NB4 (cell line): ENCODE measurements at regions not wholly inside any gene's neighbourhood (a gene's known extent, or its start where the extent isn't known, plus 50 kb on each side); places are given as distances from the start of the nearest gene placed in this dataset.

ENCODE experiments used
- DNase-seq: peaks from one replicate; pipeline ENCODE4 v3.0.0; 2010; ENCODE audit warnings: low read depth
- H3K4me3 ChIP-seq: one replicate; pipeline ENCODE4 v1.5.1; 2011; ENCODE audit warnings: mild to moderate bottlenecking, low read depth, low read length, moderate library complexity
- MYC ChIP-seq: IDR thresholded peaks from 2 replicates; pipeline ENCODE4 v1.6.1; 2011; ENCODE audit warnings: low read depth, low read length
- POLR2A ChIP-seq: IDR thresholded peaks from 2 replicates; pipeline ENCODE4 v1.6.1; 2011; ENCODE audit warnings: mild to moderate bottlenecking; ENCODE audit not compliant: insufficient read length; ENCODE audit errors: extremely low read depth
- TF ChIP-seq, protein P1 (sequence below): IDR thresholded peaks from 2 replicates; pipeline ENCODE4 v1.6.1; 2011; ENCODE audit warnings: low read depth, low read length
- TF ChIP-seq, protein P2 (sequence below): IDR thresholded peaks from one replicate; pipeline ENCODE4 v1.5.1; 2012; ENCODE audit warnings: low read depth, low read length

DNA sequence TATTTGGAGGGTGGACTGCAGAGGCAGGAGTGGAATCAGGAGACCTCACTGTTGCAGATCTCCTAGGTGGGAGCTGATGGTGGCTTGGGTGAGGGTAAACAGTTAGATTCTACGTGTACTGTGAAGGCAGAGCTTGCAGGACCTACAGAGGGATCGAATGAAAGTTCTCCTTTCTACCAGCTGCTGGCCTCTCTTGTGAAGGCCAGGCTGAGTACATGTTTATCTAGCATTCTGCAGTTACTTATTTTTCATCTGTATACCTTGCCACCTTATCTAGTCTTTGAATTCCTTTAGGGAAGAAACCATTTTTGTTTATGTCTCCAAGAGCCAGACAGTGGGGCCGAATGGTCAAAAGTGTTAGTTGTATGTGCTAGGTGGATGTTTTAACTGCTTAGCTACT is 57.6 kb downstream of the PTTG1 start:
- TF ChIP-seq, protein P1, sequence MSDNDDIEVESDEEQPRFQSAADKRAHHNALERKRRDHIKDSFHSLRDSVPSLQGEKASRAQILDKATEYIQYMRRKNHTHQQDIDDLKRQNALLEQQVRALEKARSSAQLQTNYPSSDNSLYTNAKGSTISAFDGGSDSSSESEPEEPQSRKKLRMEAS = no peak
- no peak for TF ChIP-seq POLR2A
- no peak for TF ChIP-seq MYC
- TF ChIP-seq, protein P2, sequence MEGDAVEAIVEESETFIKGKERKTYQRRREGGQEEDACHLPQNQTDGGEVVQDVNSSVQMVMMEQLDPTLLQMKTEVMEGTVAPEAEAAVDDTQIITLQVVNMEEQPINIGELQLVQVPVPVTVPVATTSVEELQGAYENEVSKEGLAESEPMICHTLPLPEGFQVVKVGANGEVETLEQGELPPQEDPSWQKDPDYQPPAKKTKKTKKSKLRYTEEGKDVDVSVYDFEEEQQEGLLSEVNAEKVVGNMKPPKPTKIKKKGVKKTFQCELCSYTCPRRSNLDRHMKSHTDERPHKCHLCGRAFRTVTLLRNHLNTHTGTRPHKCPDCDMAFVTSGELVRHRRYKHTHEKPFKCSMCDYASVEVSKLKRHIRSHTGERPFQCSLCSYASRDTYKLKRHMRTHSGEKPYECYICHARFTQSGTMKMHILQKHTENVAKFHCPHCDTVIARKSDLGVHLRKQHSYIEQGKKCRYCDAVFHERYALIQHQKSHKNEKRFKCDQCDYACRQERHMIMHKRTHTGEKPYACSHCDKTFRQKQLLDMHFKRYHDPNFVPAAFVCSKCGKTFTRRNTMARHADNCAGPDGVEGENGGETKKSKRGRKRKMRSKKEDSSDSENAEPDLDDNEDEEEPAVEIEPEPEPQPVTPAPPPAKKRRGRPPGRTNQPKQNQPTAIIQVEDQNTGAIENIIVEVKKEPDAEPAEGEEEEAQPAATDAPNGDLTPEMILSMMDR = no peak
- H3K4me3 ChIP-seq = no peak overlapping the region
- no peak for DNase-seq

DNA sequence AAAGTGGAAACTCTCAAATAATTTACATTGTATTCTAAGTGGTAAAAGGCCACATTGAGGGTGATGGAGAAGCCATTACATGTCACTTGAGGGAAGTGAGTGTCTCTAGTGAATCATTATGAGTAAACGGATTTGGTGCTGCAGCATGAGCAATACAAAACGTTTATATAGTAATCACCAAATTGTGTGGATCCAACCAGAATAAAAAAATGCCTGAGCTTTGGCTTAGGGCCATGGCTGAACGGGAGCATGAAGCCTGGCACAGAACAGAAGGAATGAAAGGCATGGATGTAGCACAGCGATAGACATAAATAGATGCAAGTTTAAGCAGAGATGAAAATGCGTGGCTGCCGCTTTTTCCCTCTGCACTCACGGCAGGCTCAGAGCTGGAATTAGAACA is 58.3 kb downstream of the PTTG1 start:
- TF ChIP-seq POLR2A = no peak
- TF ChIP-seq, protein P2 = no peak
- DNase-seq = no peak
- no peak overlapping the region for H3K4me3 ChIP-seq

DNA sequence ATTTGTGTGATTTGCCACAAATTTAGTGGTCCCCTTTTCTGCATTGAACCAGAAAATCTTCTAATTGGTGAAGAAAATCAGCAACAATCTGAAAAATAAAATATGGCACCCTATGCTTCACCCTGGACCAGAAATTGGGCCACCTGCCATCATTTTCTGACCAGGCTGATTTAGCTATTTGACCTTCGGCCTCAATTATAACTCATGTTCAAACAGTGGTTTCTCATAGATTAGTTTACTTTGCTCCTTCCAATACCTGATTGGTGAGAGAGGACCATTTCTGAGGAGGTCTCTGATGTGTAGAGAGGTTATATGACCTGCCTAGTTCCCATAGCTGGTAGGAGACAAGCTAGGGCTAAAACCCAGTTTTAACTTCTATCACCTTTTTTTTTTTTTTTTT is 59.0 kb downstream of the PTTG1 start:
- no peak for DNase-seq
- no peak for TF ChIP-seq POLR2A
- TF ChIP-seq, protein P1 = no peak
- no peak for TF ChIP-seq MYC
- TF ChIP-seq, protein P2 = no peak
- no peak overlapping the region for H3K4me3 ChIP-seq

DNA sequence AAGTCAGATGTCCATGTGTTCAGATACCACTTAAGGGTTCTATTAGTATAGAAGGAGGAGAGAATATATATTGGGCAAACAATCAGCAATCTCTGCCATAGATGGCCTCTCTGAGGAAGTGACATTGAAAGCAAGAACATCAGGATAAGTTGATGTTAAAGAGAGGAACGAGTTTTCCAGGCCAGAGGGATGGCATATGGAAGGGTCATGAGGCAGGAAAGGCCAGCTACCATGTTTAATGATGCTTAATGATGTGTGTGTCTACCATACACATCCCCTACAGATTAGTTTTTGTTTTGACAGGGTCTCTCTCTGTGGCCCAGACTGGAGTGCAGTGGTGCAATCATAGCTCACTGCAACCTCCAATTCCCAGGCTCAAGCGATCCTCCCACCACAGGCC is 63.0 kb downstream of the PTTG1 start:
- H3K4me3 ChIP-seq = no peak overlapping the region
- TF ChIP-seq POLR2A = no peak
- TF ChIP-seq, protein P1 = no peak
- TF ChIP-seq MYC = no peak
- no peak for DNase-seq

DNA sequence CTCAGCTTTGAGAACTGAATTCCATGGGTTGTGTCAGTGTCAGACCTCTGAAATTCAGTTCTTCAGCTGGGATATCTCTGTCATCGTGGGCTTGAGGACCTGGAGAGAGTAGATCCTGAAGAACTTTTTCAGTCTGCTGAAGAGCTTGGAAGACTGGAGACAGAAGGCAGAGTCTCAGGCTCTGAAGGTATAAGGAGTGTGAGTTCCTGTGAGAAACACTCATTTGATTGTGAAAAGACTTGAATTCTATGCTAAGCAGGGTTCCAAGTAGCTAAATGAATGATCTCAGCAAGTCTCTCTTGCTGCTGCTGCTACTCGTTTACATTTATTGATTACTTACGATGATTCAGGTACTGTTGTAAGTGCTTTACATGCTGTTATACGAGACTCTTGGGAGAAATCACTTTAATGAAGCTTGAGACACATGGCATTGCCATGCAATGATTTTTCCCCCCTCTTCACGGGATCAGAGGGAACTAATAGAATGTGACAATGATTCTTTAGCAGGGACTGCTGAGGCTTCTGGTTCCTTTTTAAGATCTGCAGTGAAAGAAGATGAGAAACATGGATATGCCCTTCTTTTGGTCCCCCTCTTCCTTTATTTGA is 63.8 kb downstream of the PTTG1 start:
- TF ChIP-seq, protein P1 = no peak
- TF ChIP-seq, protein P2 = no peak
- TF ChIP-seq POLR2A = no peak
- TF ChIP-seq MYC = no peak
- no peak overlapping the region for H3K4me3 ChIP-seq
- DNase-seq = no peak

DNA sequence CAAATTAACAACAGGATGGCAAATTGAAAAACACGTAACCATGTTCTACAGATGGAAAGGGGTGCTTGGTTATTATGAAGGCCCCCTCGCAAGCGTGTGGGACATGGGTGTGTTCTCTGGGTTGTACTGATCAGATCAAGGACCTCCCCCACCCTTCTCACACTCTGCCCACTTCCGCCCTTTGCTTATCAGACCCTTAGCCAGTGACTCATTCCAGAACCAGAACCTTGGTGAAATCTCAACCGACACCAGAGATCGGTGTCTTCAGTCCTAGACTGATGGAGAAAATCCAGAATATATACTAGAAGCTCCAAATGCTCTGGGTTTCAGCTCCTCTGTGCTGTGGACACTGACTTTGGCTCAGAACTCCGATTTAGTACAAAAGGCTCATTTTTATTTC is 64.9 kb downstream of the PTTG1 start:
- no peak overlapping the region for H3K4me3 ChIP-seq
- DNase-seq = no peak
- no peak for TF ChIP-seq POLR2A
- TF ChIP-seq, protein P1 = no peak
- TF ChIP-seq MYC = no peak
- TF ChIP-seq, protein P2 = no peak
